ENCODE measurements at regions not wholly inside any gene's neighbourhood (a gene's known extent, or its start where the extent isn't known, plus 50 kb on each side); places are given as distances from the start of the nearest gene placed in this dataset.

DNA sequence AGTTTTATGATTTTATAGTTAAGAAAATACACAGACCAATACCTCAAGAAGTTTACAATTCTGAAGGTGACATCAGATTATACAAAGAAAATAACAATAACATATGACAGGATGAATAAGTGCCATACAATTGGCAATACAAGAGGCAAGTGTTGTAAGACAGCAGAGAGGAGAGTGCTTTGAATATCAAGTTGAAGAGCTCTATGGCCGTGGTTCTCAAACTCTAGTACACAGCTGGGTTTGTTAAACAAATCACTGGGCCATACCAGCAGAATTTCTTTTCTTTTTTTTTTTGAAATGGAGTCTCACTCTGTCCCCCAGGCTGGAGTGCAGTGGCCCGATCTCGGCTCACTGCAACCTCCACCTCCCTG is 167.1 kb upstream of the NECTIN3 start:
- no peak for TF ChIP-seq POLR2A (IDR thresholded peaks at IDR 0.05)
- TF ChIP-seq, protein P1, sequence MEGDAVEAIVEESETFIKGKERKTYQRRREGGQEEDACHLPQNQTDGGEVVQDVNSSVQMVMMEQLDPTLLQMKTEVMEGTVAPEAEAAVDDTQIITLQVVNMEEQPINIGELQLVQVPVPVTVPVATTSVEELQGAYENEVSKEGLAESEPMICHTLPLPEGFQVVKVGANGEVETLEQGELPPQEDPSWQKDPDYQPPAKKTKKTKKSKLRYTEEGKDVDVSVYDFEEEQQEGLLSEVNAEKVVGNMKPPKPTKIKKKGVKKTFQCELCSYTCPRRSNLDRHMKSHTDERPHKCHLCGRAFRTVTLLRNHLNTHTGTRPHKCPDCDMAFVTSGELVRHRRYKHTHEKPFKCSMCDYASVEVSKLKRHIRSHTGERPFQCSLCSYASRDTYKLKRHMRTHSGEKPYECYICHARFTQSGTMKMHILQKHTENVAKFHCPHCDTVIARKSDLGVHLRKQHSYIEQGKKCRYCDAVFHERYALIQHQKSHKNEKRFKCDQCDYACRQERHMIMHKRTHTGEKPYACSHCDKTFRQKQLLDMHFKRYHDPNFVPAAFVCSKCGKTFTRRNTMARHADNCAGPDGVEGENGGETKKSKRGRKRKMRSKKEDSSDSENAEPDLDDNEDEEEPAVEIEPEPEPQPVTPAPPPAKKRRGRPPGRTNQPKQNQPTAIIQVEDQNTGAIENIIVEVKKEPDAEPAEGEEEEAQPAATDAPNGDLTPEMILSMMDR (IDR thresholded peaks at IDR 0.05) = no peak

Measured in Peyer's patch (tissue), 4 donors.